GM21360 (cell line): ENCODE measurements at regions not wholly inside any gene's neighbourhood (a gene's known extent, or its start where the extent isn't known, plus 50 kb on each side); places are given as distances from the start of the nearest gene placed in this dataset.
"Not testable (repeated sequence)": the region's sequence is repeated elsewhere in the genome, so short reads cannot be mapped to it uniquely, and the experiment has no call there.

Experiments
- ATAC-seq: cut with Tn5 transposase; IDR thresholded peaks from one replicate; pipeline ENCODE4 v1.9.1; 2021; ENCODE audit warnings: mild to moderate bottlenecking, moderate library complexity; ENCODE audit not compliant: unreplicated experiment

DNA sequence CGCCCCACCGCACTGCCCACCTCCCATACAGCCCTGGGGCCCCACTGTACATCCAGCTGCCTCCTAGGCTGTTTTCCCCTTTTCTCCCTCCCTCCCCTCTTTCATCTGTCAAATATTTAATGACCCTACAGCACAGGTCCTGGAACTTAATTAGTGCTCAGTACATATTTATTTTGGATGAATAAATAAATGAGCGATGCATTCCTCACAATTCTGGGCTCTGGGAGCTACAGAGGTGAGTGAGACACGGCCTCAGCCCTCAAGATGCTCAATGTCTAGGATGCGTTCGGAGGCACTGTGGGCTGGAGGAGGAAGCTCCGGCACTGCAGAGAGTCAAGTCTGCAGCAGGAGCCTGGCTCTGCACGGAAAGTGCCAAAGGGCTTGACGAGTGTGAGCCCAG, 175.0 kb downstream of the FAM43A start:
- no peak for ATAC-seq

DNA sequence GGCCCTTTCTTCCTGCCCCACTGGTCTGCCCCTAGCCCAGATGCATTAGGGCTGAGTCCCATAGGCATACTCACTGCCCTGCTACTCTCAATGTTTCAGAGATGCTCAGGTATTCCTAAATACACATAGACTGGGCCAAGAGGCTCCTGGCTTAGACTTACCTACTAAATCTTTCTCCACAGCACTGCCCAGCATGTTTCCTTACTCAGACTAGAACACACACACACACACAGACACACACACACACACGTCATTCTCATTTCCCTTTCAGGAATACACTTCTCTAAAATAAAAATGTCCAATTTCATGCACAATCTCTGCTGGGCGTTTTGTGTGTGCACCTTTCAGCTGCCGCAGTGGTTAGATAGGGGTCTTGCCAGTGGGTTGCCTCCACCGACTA, 175.7 kb downstream of the FAM43A start:
- no peak for ATAC-seq

DNA sequence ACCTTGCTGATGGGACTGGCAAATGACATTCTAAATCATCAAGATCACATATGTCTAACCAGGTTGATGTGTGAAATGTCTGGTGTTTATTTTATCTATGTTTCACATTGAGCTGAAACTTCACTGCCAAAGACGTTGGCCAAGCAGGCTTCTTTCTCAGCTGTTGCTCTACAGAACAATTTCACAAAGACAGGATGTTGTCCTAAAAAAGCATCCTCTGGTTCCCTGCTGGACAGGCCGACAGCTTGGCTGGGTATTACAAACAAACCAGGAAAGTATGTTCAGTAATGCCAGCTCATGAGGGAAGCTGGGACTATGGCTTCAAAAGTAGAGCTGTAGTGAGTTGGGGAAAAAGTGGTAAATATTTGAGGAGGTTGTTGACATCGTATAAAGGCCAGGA, 179.4 kb downstream of the FAM43A start:
- no peak for ATAC-seq

GRCh38 chr3:194865615-194866014, 179.9 kb downstream of the FAM43A start:
- ATAC-seq, result no peak

DNA sequence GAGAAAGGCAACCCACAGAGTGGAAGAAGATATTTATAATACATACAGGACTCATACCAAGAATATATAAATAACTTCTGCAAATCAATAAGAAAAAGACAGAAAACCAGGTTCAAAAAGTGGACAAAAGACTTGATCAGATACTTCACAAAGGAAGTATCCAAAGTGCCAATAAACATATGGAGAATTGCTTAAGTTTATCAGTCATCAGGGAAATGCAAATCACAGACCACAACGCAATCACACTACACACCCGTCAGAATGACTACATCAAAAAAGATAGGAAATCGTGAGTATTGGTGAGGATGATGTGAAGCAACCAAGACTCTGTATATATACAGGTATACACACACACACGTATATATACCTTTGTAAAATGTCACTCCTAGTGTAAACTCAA, 180.6 kb downstream of the FAM43A start:
- no peak for ATAC-seq

GRCh38 chr3:194867270-194867983, 181.7 kb downstream of the FAM43A start:
- no peak for ATAC-seq

- ATAC-seq, result no peak
Observed at GRCh38 chr3:194868831-194869230, 183.1 kb downstream of the FAM43A start.

DNA sequence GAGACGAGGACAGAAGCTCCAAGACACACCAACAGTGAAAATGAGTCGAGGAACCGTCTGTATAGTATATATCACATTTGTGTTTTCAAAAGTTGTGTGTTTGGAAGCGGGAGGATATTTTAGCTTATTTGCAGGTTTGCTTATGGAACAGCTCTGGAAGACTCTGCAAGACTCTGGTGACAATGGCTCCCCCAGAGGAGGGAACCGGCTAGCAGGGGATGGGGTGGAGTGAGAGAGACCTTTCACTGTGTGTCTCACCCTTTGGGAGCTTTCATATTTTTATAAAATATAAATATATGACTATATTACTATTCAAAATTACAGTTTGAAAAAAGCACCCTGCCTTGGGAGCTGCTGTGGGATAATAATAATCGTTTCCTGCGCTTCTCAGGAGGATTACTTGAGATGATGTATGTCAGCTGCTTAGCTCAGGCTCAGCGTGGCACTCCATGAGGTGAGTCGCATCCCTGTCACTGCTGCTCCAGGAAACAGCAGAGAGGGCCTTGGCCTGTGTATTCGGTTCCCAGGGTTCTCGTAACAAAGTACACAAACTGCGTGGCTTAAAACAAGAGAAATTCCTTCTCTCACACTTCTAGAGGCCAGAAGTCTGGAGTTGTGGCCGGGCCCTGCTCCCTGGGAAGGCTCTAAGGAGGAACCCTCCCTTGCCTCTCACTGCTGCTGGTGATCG, 183.9 kb downstream of the FAM43A start:
- no peak for ATAC-seq

- no peak for ATAC-seq
Observed at GRCh38 chr3:194870394-194871110, 184.9 kb downstream of the FAM43A start.

DNA sequence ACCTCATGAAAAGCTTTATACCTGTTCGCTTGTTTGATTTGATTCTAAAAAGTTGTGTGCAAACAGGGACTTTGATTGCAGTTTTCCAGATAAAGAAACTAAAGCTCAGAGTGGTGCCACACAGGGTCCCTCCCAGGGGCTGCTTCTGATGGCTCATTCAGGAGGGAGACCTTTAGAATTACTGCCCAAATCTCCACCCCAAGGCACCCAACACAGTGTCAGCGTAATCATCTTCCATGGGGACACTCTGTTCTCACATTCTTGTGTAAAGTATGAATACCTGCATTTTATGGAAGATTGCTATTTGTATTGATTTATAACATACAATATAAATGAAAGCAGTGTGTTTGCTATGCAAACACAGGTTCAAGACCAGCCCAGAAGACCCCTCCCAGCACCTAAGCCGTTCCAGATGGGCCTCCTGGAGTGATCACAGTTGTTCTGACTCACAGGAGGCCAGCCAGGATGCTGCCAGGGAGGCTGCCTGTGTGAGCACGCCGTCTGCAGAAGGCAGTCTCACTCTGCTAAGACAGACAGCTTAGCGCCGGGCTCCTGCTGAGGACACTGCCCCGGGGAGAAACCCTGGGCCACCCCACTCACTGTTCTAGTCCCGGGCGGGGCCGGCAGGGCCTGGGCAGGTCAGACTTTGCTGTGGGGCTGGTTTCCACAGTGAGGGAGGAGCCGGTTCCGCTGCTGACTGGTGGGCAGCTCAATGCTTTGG, 185.6 kb downstream of the FAM43A start:
- peak; percentile 48 for ATAC-seq

DNA sequence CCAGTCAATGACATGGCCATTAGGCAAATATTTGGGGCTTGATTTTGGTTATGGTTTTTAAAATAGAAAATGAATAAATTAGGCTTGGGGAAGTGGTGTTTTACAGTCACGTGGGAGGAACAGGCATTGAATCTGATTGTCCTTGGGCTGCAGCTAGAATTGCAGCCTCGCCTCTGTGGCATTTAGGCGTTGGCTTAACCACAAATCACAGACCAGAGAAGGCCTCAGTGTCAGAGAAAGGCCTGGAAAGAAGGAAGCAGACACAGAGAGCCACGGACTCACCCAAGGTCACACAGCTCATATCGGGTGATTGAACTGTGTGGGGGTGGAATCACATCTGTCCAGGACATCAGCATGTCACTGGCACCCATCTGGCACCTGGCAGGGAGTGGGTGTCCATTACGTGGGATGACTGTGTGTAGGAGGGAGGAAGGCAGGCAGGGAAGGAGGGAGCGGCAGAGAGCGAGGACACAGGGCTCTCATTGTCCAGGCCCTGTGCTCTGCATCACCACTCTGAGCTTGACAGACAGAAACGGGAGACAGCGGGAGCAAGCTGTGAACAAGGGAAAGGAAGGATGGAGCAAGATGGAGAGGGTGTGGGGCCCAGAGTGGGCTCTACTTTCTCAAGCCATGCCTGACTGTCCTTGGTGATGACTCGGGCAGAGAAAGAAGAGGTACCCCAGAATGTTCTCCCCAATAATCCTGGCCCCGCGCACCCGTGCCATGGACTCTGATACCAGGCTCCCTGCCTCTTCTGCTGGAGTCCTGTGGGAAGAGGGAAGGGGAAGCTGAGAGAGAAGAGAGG, 186.4 kb downstream of the FAM43A start:
- ATAC-seq, result peak; percentile 17

GRCh38 chr3:194872669-194872977, 186.9 kb downstream of the FAM43A start:
- ATAC-seq, result no peak

- ATAC-seq, result not testable (repeated sequence)
Observed at GRCh38 chr3:194873474-194873873, 187.8 kb downstream of the FAM43A start.

DNA sequence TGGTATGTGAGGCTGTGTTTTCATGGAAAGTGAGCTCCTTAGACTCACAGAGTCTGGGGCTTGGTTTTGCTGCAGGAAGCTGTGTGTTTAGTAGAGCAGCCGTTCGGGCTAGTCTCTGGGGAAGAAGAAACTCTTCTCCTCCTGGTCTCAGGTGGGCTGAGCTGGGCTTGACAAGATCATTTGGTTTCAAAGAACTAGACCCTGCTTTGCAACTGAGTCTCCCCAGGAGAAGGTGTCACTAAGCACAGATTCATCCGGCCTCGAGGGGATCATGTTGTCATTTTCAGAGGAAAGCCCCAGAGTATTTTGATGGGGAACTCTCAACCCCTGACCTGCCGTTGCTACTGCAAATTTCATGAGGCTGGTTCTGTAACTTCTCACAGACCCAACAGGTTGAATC, 188.5 kb downstream of the FAM43A start:
- no peak for ATAC-seq

GRCh38 chr3:194874783-194875182, 189.1 kb downstream of the FAM43A start:
- no peak for ATAC-seq

DNA sequence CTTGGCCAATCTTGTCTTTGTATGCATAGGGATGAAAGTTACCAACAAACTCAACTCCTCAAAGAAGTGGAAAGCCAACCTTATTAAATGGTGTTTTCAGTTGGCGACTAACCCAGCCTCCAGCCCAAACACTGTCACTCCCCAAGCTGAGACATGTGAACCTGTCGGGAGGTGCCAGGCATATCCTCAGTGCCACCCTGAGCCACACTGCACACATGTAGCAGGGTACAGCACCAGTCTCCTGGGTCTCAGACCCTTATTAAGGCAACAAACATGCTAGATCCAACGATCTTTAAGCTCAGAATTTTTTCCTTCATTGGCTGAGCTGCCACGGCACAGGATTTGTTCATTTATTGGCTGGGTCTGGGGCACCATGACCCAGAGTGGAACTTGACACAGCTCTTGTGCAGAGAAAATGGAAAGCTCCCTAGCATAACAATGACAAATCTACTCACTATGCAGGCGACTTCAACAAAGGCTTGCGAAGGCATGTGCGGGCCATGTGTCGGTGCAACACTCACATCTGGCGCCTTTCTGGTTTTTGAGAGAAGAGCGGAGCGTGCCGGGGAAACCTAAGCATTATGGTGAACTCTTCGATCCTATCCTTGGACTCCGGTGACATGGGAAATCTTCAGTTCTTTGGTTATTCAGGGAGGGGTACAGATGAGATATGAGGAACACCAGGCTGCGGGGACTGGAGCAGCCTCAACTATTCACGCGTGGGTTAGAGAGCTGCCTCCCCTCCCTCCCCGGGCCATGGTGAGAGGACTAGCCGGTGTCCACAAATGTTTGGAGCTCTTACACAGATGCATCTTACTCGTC, 190.1 kb downstream of the FAM43A start:
- no peak for ATAC-seq

DNA sequence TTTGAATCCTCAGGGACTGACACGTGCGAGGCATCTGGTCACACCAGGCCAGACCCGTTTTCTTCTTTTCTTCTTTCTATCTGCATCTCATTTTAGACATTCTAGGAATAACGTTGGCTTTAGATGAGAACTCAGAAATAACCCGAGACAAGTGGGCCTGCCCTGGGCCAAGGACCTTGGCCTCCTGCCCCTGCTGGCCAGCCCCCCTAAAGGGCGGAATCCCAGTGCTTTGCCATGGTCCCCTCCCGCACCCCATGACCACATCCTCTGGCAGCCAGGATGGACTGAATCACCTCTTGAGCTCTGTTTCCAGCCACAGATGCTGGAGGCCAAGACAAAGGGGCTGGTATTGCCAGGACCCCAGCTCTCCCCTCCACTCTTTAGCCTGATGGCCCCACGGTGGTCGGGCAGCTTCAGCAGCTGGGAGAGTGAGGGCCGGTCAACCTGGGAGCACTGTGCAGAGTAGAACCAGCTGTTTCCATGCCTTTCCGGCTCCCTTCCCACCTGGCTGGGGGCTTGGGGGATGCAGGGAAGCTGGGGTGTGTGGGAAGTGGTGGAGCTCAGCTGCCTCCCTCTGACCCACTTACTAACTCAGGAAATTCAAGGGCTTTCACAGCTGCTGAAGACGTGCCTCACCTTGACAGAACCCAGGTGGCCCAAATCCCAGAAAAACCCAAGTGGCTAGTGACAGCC, 190.9 kb downstream of the FAM43A start:
- ATAC-seq, result no peak

DNA sequence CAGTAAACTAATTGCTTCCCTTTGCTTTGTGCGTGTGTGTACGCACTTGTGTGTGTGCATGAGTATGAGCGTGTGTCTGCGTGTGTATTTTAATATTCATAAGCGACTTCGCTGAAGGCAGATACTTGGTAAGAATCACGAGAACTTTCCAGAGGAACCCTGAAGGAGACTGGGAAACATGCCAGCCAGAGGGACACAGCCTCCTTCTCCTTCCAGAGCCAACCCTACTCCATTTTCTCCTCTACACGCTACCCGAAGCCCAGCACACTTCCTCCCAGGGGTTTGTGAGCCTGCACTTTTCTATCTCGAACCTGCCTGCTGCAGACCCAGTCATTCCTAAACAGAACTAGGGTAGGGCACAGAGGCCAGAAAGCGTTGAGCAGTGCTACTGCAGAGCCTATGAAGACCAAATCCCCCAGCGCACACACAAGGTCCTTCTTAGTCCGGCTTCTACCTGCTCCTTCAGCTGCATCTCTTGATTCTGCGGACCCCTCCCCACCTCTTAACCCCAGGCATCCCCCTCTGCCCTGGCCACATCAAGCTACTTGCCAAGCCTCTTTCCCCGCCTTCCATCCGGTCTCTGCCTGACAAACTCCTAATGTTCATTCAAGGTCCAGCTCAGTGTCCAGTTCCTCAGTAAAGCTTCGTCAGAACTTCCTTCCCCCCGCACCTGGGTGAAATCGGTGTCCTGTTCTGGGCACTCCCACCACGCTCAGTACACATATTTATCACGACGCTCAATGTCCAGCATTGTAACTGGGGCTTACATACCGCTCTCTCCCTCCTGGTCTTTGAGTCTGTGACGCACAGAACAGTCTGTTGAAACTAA, 191.8 kb downstream of the FAM43A start:
- ATAC-seq, result no peak
